ENCODE measurements at regions not wholly inside any gene's neighbourhood (a gene's known extent, or its start where the extent isn't known, plus 50 kb on each side); places are given as distances from the start of the nearest gene placed in this dataset.

DNA sequence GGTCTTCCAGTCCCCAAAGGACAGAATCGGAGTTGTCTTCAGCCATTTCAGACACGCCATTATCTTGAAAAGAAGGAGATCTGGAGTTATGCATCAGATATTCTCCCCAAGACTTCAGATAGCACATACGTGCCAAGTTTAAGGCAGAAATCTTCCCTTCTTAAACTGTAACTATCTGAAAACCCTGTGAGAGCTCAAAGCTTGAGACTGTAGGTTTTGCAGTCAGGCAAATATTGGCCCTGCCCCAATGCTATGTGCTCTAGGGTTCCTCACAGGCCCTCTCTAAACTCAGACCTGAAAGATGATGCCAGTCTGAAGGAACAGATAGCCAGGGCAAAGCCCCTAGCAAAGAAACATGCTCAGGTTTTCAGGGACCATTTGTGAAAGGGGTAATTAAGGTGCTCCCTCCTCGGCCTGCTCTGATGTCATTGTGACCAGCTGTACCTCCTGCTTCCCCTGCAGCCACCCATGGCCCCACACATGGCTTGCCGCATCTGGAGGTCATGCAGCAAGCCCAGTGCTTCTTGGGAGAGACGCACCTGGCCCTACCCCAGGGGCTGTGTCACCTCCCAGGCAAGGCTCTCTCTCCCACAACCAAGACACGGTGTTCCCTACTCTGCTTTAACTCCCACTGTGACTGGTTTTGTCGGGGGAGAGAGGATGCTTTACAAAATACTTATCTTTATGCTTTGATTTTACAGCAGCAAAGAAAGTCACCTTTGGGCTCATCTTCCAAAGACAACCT, 53.4 kb upstream of the POMGNT2 start:
- Histone ChIP-seq H3K27ac (no peak overlapping the region), H3K4me3 (no peak overlapping the region)

DNA sequence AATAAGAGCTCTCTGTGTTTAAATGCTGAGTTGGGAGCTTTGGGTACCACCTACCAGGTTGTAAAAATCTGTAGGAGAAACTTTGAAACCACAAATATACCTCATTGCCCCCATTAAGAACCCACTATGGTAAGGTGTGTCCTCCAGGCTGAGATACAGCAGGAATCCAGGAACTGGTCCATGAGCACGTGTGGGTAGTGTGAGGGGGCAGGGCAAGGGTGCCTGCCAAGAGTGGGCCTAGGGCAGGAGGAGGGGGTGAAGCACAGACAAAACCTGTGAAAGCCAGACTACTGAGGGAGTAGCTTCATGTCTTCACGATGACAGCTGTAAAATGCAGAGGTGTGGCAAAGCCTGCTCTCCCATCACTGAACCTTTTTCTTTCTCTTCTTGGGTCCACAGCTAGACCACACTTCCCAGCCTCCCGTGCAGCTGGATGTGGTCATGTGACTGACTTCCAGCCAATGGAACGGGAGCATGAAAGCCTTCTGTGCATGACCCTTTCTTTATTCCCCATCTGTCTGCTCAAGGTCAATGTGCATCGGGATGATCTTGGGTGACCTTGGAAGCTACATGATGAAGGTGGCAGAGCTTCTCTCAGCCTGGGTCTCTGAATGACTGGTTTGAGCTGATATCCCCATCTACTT, 51.1 kb upstream of the POMGNT2 start:
- no peak overlapping the region for H3K4me3 ChIP-seq
- no peak overlapping the region for H3K27ac ChIP-seq

DNA sequence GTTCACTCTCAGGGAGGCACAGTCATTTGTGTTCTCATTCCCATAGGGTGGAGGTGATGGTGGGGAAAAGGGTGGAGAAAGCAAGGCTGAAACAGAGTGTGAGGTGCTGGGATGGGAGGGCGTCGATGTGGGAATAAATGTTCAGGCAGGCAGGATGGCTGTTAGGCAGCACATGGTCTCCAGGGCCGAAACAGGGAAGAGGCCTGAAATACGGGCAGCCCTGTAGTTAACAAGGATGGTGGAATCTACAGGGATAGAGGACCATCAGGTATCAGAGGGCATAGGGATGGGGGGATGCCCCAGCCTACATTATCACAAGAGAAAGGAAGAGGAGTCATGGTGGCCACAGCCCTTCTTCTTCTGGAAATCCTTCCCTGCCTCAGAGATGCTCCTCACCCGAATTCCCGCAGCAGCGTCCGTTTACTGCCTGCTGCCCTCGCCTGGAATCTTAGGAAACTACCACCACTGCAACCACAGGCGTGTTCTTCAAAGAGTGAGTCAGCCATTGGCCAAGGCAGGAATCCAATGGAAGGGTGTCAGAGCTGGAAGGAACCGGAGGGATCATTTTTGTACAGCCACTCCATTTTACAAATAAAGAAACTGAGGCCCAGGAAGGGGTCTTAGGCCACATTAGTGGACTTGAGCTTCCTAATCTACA, 49.7 kb upstream of the POMGNT2 start:
- Histone ChIP-seq H3K4me3 (no peak overlapping the region), H3K27ac (no peak overlapping the region)
